Fibroblast of lung (primary cell): ENCODE measurements at regions not wholly inside any gene's neighbourhood (a gene's known extent, or its start where the extent isn't known, plus 50 kb on each side); places are given as distances from the start of the nearest gene placed in this dataset.

Source experiments
- DNase-seq, 2 donors: peaks; one replicate each; pipeline versions ENCODE4 v3.0.0 to v3.0.0-alpha.2; 2010; ENCODE audit warnings: low read depth in 2 of 2
- H2AFZ ChIP-seq: 2 replicates; pipeline ENCODE4 v1.5.1; 2012; ENCODE audit warnings: low read length, control low read depth, inconsistent platforms
- H3K27ac ChIP-seq: 2 replicates; pipeline ENCODE4 v1.5.1; 2011; ENCODE audit warnings: low read length, control low read depth; ENCODE audit not compliant: insufficient read depth
- H3K27me3 ChIP-seq: 2 replicates; pipeline ENCODE4 v1.5.1; 2011; ENCODE audit warnings: mild to moderate bottlenecking, low read length; ENCODE audit not compliant: control insufficient read depth, insufficient read depth
- H3K36me3 ChIP-seq: 2 replicates; pipeline ENCODE4 v1.5.1; 2011; ENCODE audit warnings: low read length; ENCODE audit not compliant: control insufficient read depth, insufficient read depth
- H3K4me1 ChIP-seq: 2 replicates; pipeline ENCODE4 v1.5.1; 2011; ENCODE audit warnings: low read length; ENCODE audit not compliant: control insufficient read depth, insufficient read depth; ENCODE audit errors: extremely low read depth
- H3K4me2 ChIP-seq: 2 replicates; pipeline ENCODE4 v1.5.1; 2011; ENCODE audit warnings: low read length, control low read depth; ENCODE audit not compliant: insufficient read depth; ENCODE audit errors: extremely low read depth
- H3K4me3 ChIP-seq, 4 experiments: fragments of 200-600 bp in 1 of 4; sonication (generic) in 1 of 4; replicated peaks in 1 of 4; 2 replicates each; pipeline ENCODE4 v1.5.1; 2011 to 2016; ENCODE audit warnings: low read length in 4 of 4, low read depth in 3 of 4, mild to moderate bottlenecking in 3 of 4, control low read depth in 2 of 4, inconsistent platforms in 1 of 4, mixed read lengths in 1 of 4; ENCODE audit not compliant: insufficient read depth in 1 of 4; ENCODE audit errors: control extremely low read depth in 1 of 4
- H3K79me2 ChIP-seq: 2 replicates; pipeline ENCODE4 v1.5.1; 2012; ENCODE audit warnings: mild to moderate bottlenecking, low read length, inconsistent platforms; ENCODE audit not compliant: control insufficient read depth, insufficient read depth
- H3K9ac ChIP-seq: 2 replicates; pipeline ENCODE4 v1.5.1; 2011; ENCODE audit warnings: mild to moderate bottlenecking, low read length, control low read depth; ENCODE audit not compliant: insufficient read depth
- H3K9me3 ChIP-seq: 2 replicates; pipeline ENCODE4 v1.5.1; 2012; ENCODE audit warnings: low read depth, low read length; ENCODE audit not compliant: control insufficient read depth, insufficient read depth
- H4K20me1 ChIP-seq: 2 replicates; pipeline ENCODE4 v1.5.1; 2011; ENCODE audit warnings: low read length; ENCODE audit not compliant: control insufficient read depth, insufficient read depth; ENCODE audit errors: extremely low read depth
- CTCF ChIP-seq, 2 donors: IDR thresholded peaks in 1 of 2; conservative IDR thresholded peaks in 1 of 2; 1 replicate in 1 of 2; 2 replicates in 1 of 2; pipeline ENCODE4 v1.5.1; 2011 to 2012; ENCODE audit warnings: low read length in 2 of 2, control low read depth in 1 of 2, inconsistent platforms in 1 of 2, low read depth in 1 of 2, mild to moderate bottlenecking in 1 of 2
- EZH2 ChIP-seq: IDR thresholded peaks from 2 replicates; pipeline ENCODE4 v1.5.1; 2012; ENCODE audit warnings: low read length, control low read depth, mild to moderate bottlenecking; ENCODE audit errors: missing control alignments

- Histone ChIP-seq H3K27me3 (no peaks in the 10 kb centered on the region), H3K4me1 (no peaks in the 10 kb centered on the region), H3K27ac (no peak overlapping the region), H3K4me2 (no peak overlapping the region), H3K36me3 (no peaks in the 10 kb centered on the region), H4K20me1 (no peaks in the 10 kb centered on the region), H3K9me3 (no peaks in the 10 kb centered on the region), H3K9ac (no peak overlapping the region), H2AFZ (no peak overlapping the region), H3K4me3 (no peak overlapping the region), H3K79me2 (no peaks in the 10 kb centered on the region)
- no peak for DNase-seq
- no peak for TF ChIP-seq CTCF (conservative IDR thresholded peaks at IDR 0.05 in 1 of 2, IDR thresholded peaks at IDR 0.05 in 1 of 2; ENCODE audit: low read depth in 1 of 2, low read length in 2 of 2)
- no peak for TF ChIP-seq EZH2
Observed at GRCh38 chr14:85423889-85424288, 106.1 kb upstream of the FLRT2 start.

GRCh38 chr14:85425507-85425906, 104.4 kb upstream of the FLRT2 start:
- no peak overlapping the region for H2AFZ ChIP-seq
- no peak overlapping the region for H3K27ac ChIP-seq
- no peaks in the 10 kb centered on the region for H3K27me3 ChIP-seq
- H3K79me2 ChIP-seq = no peaks in the 10 kb centered on the region
- no peaks in the 10 kb centered on the region for H3K4me1 ChIP-seq
- no peak overlapping the region for H3K4me2 ChIP-seq
- TF ChIP-seq EZH2 (no peak), CTCF (conservative IDR thresholded peaks at IDR 0.05 in 1 of 2, IDR thresholded peaks at IDR 0.05 in 1 of 2; ENCODE audit: low read depth in 1 of 2, low read length in 2 of 2) (no peak)
- no peaks in the 10 kb centered on the region for H4K20me1 ChIP-seq
- no peak overlapping the region for H3K9ac ChIP-seq
- no peaks in the 10 kb centered on the region for H3K9me3 ChIP-seq
- no peak overlapping the region for H3K4me3 ChIP-seq
- no peak for DNase-seq
- no peaks in the 10 kb centered on the region for H3K36me3 ChIP-seq

- Histone ChIP-seq H3K79me2 (no peaks in the 10 kb centered on the region), H3K27me3 (no peaks in the 10 kb centered on the region), H3K4me1 (no peaks in the 10 kb centered on the region), H3K36me3 (no peaks in the 10 kb centered on the region), H3K4me2 (no peak overlapping the region), H3K27ac (no peak overlapping the region), H4K20me1 (no peaks in the 10 kb centered on the region), H3K4me3 (no peak overlapping the region), H3K9ac (no peak overlapping the region), H3K9me3 (no peaks in the 10 kb centered on the region), H2AFZ (no peak overlapping the region)
- no peak for TF ChIP-seq EZH2
- TF ChIP-seq CTCF (conservative IDR thresholded peaks at IDR 0.05 in 1 of 2, IDR thresholded peaks at IDR 0.05 in 1 of 2; ENCODE audit: low read depth in 1 of 2, low read length in 2 of 2) = no peak
- no peak for DNase-seq
Observed at GRCh38 chr14:85426068-85426935, 103.6 kb upstream of the FLRT2 start.
